Activated CD8-positive, alpha-beta T cell treated with anti-CD3 and anti-CD28 coated beads, Interleukin-2, amount 10 ng/mL, durations not matched to agents 7 days and 5 days (primary cell): ENCODE measurements at regions not wholly inside any gene's neighbourhood (a gene's known extent, or its start where the extent isn't known, plus 50 kb on each side); places are given as distances from the start of the nearest gene placed in this dataset.

Experiments
- ATAC-seq: fragments of 150-1000 bp; cut with Tn5 transposase; one replicate; pipeline ENCODE4 v1.10.0; 2021; ENCODE audit warnings: moderate library complexity
- CTCF ChIA-PET: fragments of 350-600 bp; sonication (Branson Sonifier 250); formaldehyde crosslinking; loops from one replicate; lab custom pipeline; 2021; ENCODE audit warnings: antibody characterized with exemption; lab: Charles Lee
- POLR2A ChIA-PET: fragments of 350-600 bp; sonication (Branson Sonifier 250); formaldehyde crosslinking; loops from one replicate; lab custom pipeline; 2021; ENCODE audit warnings: antibody characterized with exemption; lab: Charles Lee
- DNase-seq: peaks from one replicate; pipeline ENCODE4 v3.0.0-alpha.2; 2020
- H3K27ac Mint-ChIP-seq: one replicate; pipeline ENCODE4 v1.8.0; 2021; ENCODE audit warnings: mild to moderate bottlenecking, mixed read lengths
- H3K27me3 Mint-ChIP-seq: one replicate; pipeline ENCODE4 v1.8.0; 2021; ENCODE audit warnings: low read depth, mixed read lengths
- H3K36me3 Mint-ChIP-seq: one replicate; pipeline ENCODE4 v1.8.0; 2021; ENCODE audit warnings: low read depth, mixed read lengths
- H3K4me1 Mint-ChIP-seq: one replicate; pipeline ENCODE4 v1.8.0; 2021; ENCODE audit warnings: low read depth, mixed read lengths
- H3K4me3 Mint-ChIP-seq: one replicate; pipeline ENCODE4 v1.8.0; 2021; ENCODE audit warnings: mild to moderate bottlenecking, mixed read lengths
- H3K9me3 Mint-ChIP-seq: one replicate; pipeline ENCODE4 v1.8.0; 2022; ENCODE audit warnings: mixed read lengths; ENCODE audit not compliant: insufficient read depth

GRCh38 chr15:100803171-100803440 lies 76.5 kb upstream of the ALDH1A3 start:
- Mint-ChIP-seq H3K27me3 (peaks cover 5% of the 10 kb centered on the region), H3K4me3 (no peak overlapping the region), H3K36me3 (no peaks in the 10 kb centered on the region), H3K9me3 (no peaks in the 10 kb centered on the region), H3K27ac (no peak overlapping the region), H3K4me1 (no peaks in the 10 kb centered on the region)
- ATAC-seq (no peak), DNase-seq (peak; percentile 5)
- POLR2A ChIA-PET, result no interaction called here
- CTCF ChIA-PET, result no interaction called here

DNA sequence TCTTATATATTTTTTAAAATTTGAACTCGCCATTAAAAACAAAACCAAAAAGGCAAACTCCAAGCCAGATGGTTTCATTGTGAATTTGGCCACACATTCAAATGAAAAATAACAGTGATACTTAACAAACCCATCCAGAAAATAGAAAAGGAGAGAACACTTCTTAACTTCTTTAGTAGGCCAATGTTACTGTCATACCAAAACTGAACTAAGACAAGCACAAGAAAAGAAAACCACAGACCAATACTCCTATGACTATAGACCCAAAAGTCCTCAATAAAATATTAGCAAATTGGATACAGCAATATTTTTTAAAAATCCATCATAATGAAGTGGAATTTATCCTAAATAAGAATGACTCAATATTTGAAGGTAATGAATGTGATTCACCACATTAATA lies 73.5 kb upstream of the ALDH1A3 start:
- Mint-ChIP-seq H3K36me3 (no peaks in the 10 kb centered on the region), H3K27ac (no peak overlapping the region), H3K4me1 (no peaks in the 10 kb centered on the region), H3K27me3 (no peaks in the 10 kb centered on the region), H3K4me3 (no peak overlapping the region), H3K9me3 (peaks cover 3% of the 10 kb centered on the region)
- CTCF ChIA-PET, result no interaction called here
- DNase-seq (no peak), ATAC-seq (no peak)
- POLR2A ChIA-PET, result no interaction called here

GRCh38 chr15:100807028-100807427 lies 72.6 kb upstream of the ALDH1A3 start:
- ChIA-PET POLR2A (no interaction called here), CTCF (no interaction called here)
- Mint-ChIP-seq H3K27me3 (no peaks in the 10 kb centered on the region), H3K4me3 (no peak overlapping the region), H3K36me3 (no peaks in the 10 kb centered on the region), H3K4me1 (no peaks in the 10 kb centered on the region), H3K9me3 (peaks cover 3% of the 10 kb centered on the region), H3K27ac (no peak overlapping the region)
- ATAC-seq (no peak), DNase-seq (no peak)

DNA sequence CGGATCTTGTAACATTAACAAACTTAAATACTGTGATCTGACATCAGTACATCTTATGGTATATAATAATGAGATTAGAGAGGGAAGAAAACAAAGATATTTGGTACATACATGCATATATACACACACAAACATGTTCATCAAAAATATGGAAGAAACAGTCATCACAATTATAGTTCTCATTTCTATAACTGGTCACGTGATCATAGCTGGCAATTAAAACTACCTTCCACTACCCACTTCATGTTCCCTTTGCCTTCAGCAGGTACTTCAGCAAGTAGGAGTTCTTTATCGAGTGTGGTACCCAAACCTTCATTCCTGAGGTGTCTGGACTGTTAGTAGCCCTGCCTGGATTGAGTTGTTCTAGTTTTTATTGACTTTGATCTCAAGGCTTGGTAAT lies 70.9 kb upstream of the ALDH1A3 start:
- Mint-ChIP-seq H3K9me3 (peaks cover 3% of the 10 kb centered on the region), H3K27ac (no peak overlapping the region), H3K4me1 (peaks cover 5% of the 10 kb centered on the region), H3K27me3 (no peaks in the 10 kb centered on the region), H3K4me3 (no peak overlapping the region), H3K36me3 (no peaks in the 10 kb centered on the region)
- no peak for DNase-seq
- ChIA-PET POLR2A (no interaction called here), CTCF (no interaction called here)
- ATAC-seq, result no peak

DNA sequence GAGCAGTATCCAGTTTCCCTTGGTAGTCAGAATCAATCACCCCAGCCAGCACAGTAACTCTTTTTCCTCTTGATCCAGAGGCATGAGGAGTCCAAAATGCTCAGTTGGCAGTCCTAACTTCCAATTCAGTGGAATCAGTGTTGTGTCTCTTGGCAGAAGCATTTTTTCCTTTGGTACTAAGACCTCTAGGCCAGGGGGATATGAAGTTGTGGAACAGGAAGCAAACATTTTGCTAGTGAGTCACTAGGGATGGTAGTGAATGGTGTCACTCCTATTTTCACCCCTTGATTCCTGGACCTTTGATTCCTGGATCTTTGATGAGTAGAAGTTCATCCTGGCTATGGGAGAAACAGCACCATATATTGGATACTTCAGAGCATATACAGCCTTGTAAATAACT lies 70.5 kb upstream of the ALDH1A3 start:
- DNase-seq (no peak), ATAC-seq (no peak)
- ChIA-PET POLR2A (no interaction called here), CTCF (no interaction called here)
- H3K27ac Mint-ChIP-seq, result no peak overlapping the region
- H3K4me3 Mint-ChIP-seq, result no peak overlapping the region
- no peaks in the 10 kb centered on the region for H3K36me3 Mint-ChIP-seq
- H3K27me3 Mint-ChIP-seq, result no peaks in the 10 kb centered on the region
- peaks cover 3% of the 10 kb centered on the region for H3K9me3 Mint-ChIP-seq
- H3K4me1 Mint-ChIP-seq, result peaks cover 5% of the 10 kb centered on the region

DNA sequence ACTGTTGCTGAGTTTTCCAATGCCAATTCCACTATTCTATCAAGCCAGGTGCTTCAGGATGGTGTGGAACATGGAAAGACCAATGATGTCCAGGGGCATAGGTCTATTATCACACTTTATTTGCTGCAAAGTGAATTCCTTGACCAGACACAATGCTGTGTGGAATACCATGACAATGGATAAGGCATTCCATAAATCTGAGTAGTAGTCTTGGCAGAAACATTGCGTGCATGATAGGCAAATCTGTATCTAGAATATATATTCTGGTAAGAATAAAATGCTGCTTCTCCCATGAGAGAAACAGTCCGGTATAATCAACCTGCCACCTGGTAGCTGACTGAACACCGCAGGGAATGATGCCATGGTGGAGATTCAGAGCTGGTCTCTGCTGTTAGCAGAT lies 70.0 kb upstream of the ALDH1A3 start:
- Mint-ChIP-seq H3K4me1 (peaks cover 5% of the 10 kb centered on the region), H3K9me3 (peaks cover 3% of the 10 kb centered on the region), H3K4me3 (no peak overlapping the region), H3K27ac (no peak overlapping the region), H3K36me3 (no peaks in the 10 kb centered on the region), H3K27me3 (no peaks in the 10 kb centered on the region)
- DNase-seq (no peak), ATAC-seq (no peak)
- ChIA-PET POLR2A (no interaction called here), CTCF (no interaction called here)

DNA sequence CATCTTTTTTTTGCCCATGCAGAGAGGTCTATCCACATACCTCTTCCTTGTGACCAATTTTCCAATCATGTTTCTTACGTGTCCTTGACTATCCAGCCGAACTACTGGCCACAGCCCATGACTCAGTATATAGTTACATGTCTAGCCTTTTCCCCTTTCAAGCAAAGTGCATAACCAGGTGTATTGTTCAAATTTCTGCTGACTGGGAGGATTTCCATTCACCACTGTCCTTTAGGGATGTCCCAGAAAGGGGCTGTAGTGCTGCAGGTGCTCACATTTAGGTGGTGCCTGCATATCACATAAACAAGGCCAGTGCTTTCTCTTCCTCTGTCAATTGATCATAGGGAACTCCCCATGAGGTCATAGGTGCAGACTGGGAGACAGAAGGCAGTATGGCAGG lies 69.4 kb upstream of the ALDH1A3 start:
- ChIA-PET POLR2A (no interaction called here), CTCF (no interaction called here)
- Mint-ChIP-seq H3K4me3 (no peak overlapping the region), H3K27ac (no peak overlapping the region), H3K9me3 (peaks cover 8% of the 10 kb centered on the region), H3K4me1 (peaks cover 5% of the 10 kb centered on the region), H3K36me3 (no peaks in the 10 kb centered on the region), H3K27me3 (peaks cover 2% of the 10 kb centered on the region)
- DNase-seq (no peak), ATAC-seq (no peak)

DNA sequence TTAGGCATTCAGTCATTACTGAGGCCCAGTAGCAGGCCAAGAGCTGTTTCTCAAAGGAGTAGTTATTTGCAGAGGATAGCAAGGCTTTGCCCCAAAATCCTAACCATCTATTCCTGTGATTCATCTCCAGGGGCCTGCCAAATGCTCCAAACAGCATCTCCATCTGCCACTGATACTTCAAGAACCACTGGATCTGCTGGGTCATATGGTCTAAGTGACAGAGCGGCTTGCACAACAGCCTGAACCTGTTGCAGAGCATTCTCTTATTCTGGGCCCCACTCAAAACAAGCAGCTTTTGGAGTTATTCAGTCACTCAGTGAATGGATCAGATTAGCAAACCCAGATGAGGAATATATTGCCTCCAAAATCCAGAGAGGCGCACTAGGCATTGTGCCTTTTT lies 68.8 kb upstream of the ALDH1A3 start:
- Mint-ChIP-seq H3K4me1 (peaks cover 5% of the 10 kb centered on the region), H3K27ac (no peak overlapping the region), H3K9me3 (peaks cover 14% of the 10 kb centered on the region), H3K36me3 (no peaks in the 10 kb centered on the region), H3K27me3 (peaks cover 2% of the 10 kb centered on the region), H3K4me3 (no peak overlapping the region)
- DNase-seq (no peak), ATAC-seq (no peak)
- ChIA-PET CTCF (no interaction called here), POLR2A (no interaction called here)

GRCh38 chr15:100812802-100813201 lies 66.8 kb upstream of the ALDH1A3 start:
- ChIA-PET CTCF (interaction anchor here (1.2 kb wide), 1 partner anchor 33 kb away, joined by 3 read pairs; no protein-coding TSS in a partner anchor), POLR2A (no interaction called here)
- H3K9me3 Mint-ChIP-seq, result peaks cover 16% of the 10 kb centered on the region
- DNase-seq (no peak), ATAC-seq (no peak)
- H3K27ac Mint-ChIP-seq, result no peak overlapping the region
- no peaks in the 10 kb centered on the region for H3K36me3 Mint-ChIP-seq
- H3K27me3 Mint-ChIP-seq, result peaks cover 2% of the 10 kb centered on the region
- peaks cover 5% of the 10 kb centered on the region for H3K4me1 Mint-ChIP-seq
- H3K4me3 Mint-ChIP-seq, result no peak overlapping the region

DNA sequence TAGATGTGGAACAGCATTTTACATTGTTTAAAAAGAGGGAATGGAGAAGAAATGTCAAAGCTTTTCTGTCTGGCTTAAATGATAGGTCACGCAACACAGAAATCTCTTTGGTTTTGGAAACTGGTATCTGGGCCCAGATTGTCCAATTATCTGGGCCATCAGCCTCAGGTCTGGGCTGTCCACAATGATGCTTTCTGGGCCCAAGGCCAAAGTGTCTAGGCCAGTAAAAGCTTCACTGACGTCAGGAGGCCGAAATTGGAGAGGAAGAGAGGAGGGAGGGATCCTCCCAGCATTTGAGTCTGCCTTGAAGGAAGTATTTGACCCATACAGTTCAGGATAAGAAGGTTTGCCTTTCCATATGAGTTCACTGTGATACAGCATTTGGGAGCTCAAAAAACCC lies 60.7 kb upstream of the ALDH1A3 start:
- H3K27ac Mint-ChIP-seq, result no peak overlapping the region

GRCh38 chr15:100820528-100820927 lies 59.1 kb upstream of the ALDH1A3 start:
- no peak overlapping the region for H3K4me3 Mint-ChIP-seq
- ATAC-seq (no peak), DNase-seq (no peak)
- peaks cover 5% of the 10 kb centered on the region for H3K9me3 Mint-ChIP-seq
- H3K4me1 Mint-ChIP-seq, result no peaks in the 10 kb centered on the region
- ChIA-PET CTCF (no interaction called here), POLR2A (no interaction called here)
- H3K27me3 Mint-ChIP-seq, result peaks cover 33% of the 10 kb centered on the region
- no peak overlapping the region for H3K27ac Mint-ChIP-seq
- no peaks in the 10 kb centered on the region for H3K36me3 Mint-ChIP-seq

More for the DNA sequence above, 60.7 kb upstream of the ALDH1A3 start:
- no peaks in the 10 kb centered on the region for H3K36me3 Mint-ChIP-seq
- POLR2A ChIA-PET, result no interaction called here
- DNase-seq (no peak), ATAC-seq (no peak)
- H3K4me3 Mint-ChIP-seq, result no peak overlapping the region
- H3K27me3 Mint-ChIP-seq, result peaks cover 27% of the 10 kb centered on the region
- H3K4me1 Mint-ChIP-seq, result no peaks in the 10 kb centered on the region
- CTCF ChIA-PET, result no interaction called here
- H3K9me3 Mint-ChIP-seq, result peaks cover 13% of the 10 kb centered on the region

DNA sequence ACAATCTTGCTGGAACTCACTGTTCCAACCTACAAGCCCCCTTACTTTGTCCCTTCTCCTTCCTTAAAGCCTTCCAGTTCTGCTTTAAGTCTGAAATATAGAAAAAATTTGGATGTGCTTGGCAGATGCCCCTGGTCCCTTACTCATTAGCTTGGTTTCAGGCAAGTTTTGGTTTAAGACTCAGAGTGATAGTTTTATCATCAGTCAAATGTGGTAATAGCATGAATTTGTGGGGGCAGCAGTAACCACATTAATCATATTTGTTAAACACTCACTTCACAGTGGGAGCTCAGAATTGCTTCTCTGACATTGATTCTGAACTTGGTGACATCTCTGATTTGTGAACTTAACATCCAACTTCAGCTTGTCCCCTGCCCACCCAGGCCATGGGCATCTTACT lies 58.3 kb upstream of the ALDH1A3 start:
- no peaks in the 10 kb centered on the region for H3K9me3 Mint-ChIP-seq
- CTCF ChIA-PET, result no interaction called here
- POLR2A ChIA-PET, result no interaction called here

GRCh38 chr15:100824211-100824610 lies 55.4 kb upstream of the ALDH1A3 start:
- Mint-ChIP-seq H3K9me3 (no peaks in the 10 kb centered on the region), H3K4me1 (no peaks in the 10 kb centered on the region), H3K4me3 (no peak overlapping the region), H3K27ac (no peak overlapping the region), H3K36me3 (no peaks in the 10 kb centered on the region), H3K27me3 (peaks cover 31% of the 10 kb centered on the region)
- ATAC-seq (no peak), DNase-seq (no peak)
- ChIA-PET POLR2A (no interaction called here), CTCF (no interaction called here)

More for the DNA sequence above, 58.3 kb upstream of the ALDH1A3 start:
- Mint-ChIP-seq H3K4me1 (no peaks in the 10 kb centered on the region), H3K27me3 (peaks cover 33% of the 10 kb centered on the region), H3K36me3 (no peaks in the 10 kb centered on the region), H3K27ac (no peak overlapping the region), H3K4me3 (no peak overlapping the region)
- ATAC-seq (no peak), DNase-seq (no peak)
